H1 (cell line): ENCODE measurements at regions not wholly inside any gene's neighbourhood (a gene's known extent, or its start where the extent isn't known, plus 50 kb on each side); places are given as distances from the start of the nearest gene placed in this dataset.

Experiments used
- CTCF ChIA-PET: fragments of 300-600 bp; sonication (Branson Sonifier 250); formaldehyde crosslinking; loops from one replicate; lab custom pipeline; 2021; ENCODE audit not compliant: partially characterized antibody; lab: Charles Lee
- POLR2A ChIA-PET: fragments of 300-600 bp; sonication (Branson Sonifier 250); formaldehyde crosslinking; loops from one replicate; lab custom pipeline; 2021; ENCODE audit warnings: inconsistent platforms; ENCODE audit not compliant: partially characterized antibody; lab: Charles Lee
- DNase-seq, 2 experiments: peaks; one replicate each; pipeline versions ENCODE4 v3.0.0 to v3.0.0-alpha.2; 2010 to 2022; ENCODE audit warnings: low spot score in 2 of 2, low read depth in 1 of 2, mixed read lengths in 1 of 2
- FAIRE-seq: peaks from 2 replicates; lab custom pipeline; 2011; peaks lifted over from hg19 to GRCh38; lab: Jason Lieb, UNC
- H2AFZ ChIP-seq: 2 replicates; pipeline ENCODE4 v1.8.1; 2012; ENCODE audit warnings: low read length, inconsistent platforms
- H2AK5ac ChIP-seq: 2 replicates; pipeline ENCODE4 v1.6.1; 2013; ENCODE audit warnings: low read depth, low read length
- H2BK120ac ChIP-seq: replicated peaks from 2 replicates; pipeline ENCODE3; 2013; ENCODE audit warnings: low read depth, low read length, inconsistent platforms
- H2BK12ac ChIP-seq: 2 replicates; pipeline ENCODE4 v1.6.1; 2013; ENCODE audit warnings: low read depth, low read length
- H2BK15ac ChIP-seq: 2 replicates; pipeline ENCODE4 v1.6.1; 2013; ENCODE audit warnings: low read length
- H2BK20ac ChIP-seq: 2 replicates; pipeline ENCODE4 v1.6.1; 2013; ENCODE audit warnings: low read length
- H2BK5ac ChIP-seq: 2 replicates; pipeline ENCODE4 v1.6.1; 2013; ENCODE audit warnings: low read depth, low read length
- H3K14ac ChIP-seq: 2 replicates; pipeline ENCODE4 v1.6.1; 2013; ENCODE audit warnings: inconsistent platforms; ENCODE audit not compliant: insufficient read length
- H3K18ac ChIP-seq: 2 replicates; pipeline ENCODE4 v1.6.1; 2013; ENCODE audit warnings: low read length; ENCODE audit errors: extremely low read depth
- H3K23ac ChIP-seq: 2 replicates; pipeline ENCODE4 v1.6.1; 2013; ENCODE audit warnings: inconsistent platforms; ENCODE audit not compliant: insufficient read length
- H3K23me2 ChIP-seq: 2 replicates; pipeline ENCODE4 v1.6.1; 2013; ENCODE audit warnings: low read depth, low read length
- H3K27ac ChIP-seq: 2 replicates; pipeline ENCODE4 v1.6.1; 2011; ENCODE audit warnings: low read depth, low read length, inconsistent platforms
- H3K27me3 ChIP-seq, 4 experiments: replicated peaks in 1 of 4; 1 replicate in 1 of 4; 2 replicates in 3 of 4; pipeline versions ENCODE4 v1.6.1 to v1.8.1; 2011 to 2013; ENCODE audit warnings: low read length in 3 of 4, mild to moderate bottlenecking in 3 of 4, inconsistent platforms in 2 of 4, mixed read lengths in 2 of 4, moderate library complexity in 1 of 4; ENCODE audit not compliant: control insufficient read depth in 3 of 4, insufficient read depth in 3 of 4; ENCODE audit errors: extremely low read depth in 1 of 4
- H3K36me3 ChIP-seq, 4 experiments: 2 replicates each; pipeline versions ENCODE4 v1.6.1 to v1.8.1; 2011 to 2013; ENCODE audit warnings: mild to moderate bottlenecking in 4 of 4, low read length in 3 of 4, moderate library complexity in 2 of 4, control low read depth in 1 of 4, inconsistent platforms in 1 of 4; ENCODE audit not compliant: insufficient read depth in 4 of 4, control insufficient read depth in 2 of 4
- H3K4ac ChIP-seq: replicated peaks from 2 replicates; pipeline ENCODE3; 2013; ENCODE audit warnings: low read length, low read depth, mixed read lengths, inconsistent platforms; ENCODE audit not compliant: insufficient read length
- H3K4me1 ChIP-seq, 4 experiments: replicated peaks in 1 of 4; 1 replicate in 1 of 4; 2 replicates in 3 of 4; pipeline versions ENCODE4 v1.6.1 to v1.8.1; 2011 to 2013; ENCODE audit warnings: low read length in 3 of 4, inconsistent platforms in 2 of 4, mixed read lengths in 1 of 4; ENCODE audit not compliant: insufficient read depth in 4 of 4, control insufficient read depth in 3 of 4
- H3K4me2 ChIP-seq, 2 experiments: 2 replicates each; pipeline versions ENCODE4 v1.6.1 to v1.8.1; 2011 to 2013; ENCODE audit warnings: low read depth in 2 of 2, low read length in 2 of 2, control low read depth in 1 of 2, inconsistent platforms in 1 of 2, mild to moderate bottlenecking in 1 of 2; ENCODE audit not compliant: insufficient read depth in 1 of 2
- H3K4me3 ChIP-seq, 4 experiments: fragments of 200-600, 300-600 bp in 1 of 4; sonication (generic), shearing (Covaris generic), sonication (Bioruptor Twin) in 1 of 4; 2 replicates each; pipeline versions ENCODE4 v1.5.1 to v1.8.1; 2011 to 2016; ENCODE audit warnings: low read length in 4 of 4, low read depth in 3 of 4, control low read depth in 2 of 4, inconsistent platforms in 2 of 4, mild to moderate bottlenecking in 2 of 4, mixed read lengths in 1 of 4, moderate library complexity in 1 of 4; ENCODE audit not compliant: insufficient read depth in 2 of 4; ENCODE audit errors: extremely low read depth in 1 of 4
- H3K56ac ChIP-seq: replicated peaks from 2 replicates; pipeline ENCODE3; 2013; ENCODE audit warnings: low read depth, mild to moderate bottlenecking, mixed read lengths, low read length, inconsistent platforms; ENCODE audit not compliant: insufficient read length
- H3K79me1 ChIP-seq: 2 replicates; pipeline ENCODE4 v1.6.1; 2013; ENCODE audit warnings: low read depth, low read length, control low read depth
- H3K79me2 ChIP-seq, 2 experiments: 2 replicates each; pipeline versions ENCODE4 v1.6.1 to v1.8.1; 2012 to 2013; ENCODE audit warnings: low read length in 2 of 2, mild to moderate bottlenecking in 2 of 2, inconsistent platforms in 1 of 2; ENCODE audit not compliant: insufficient read depth in 2 of 2, control insufficient read depth in 1 of 2
- H3K9ac ChIP-seq, 4 experiments: replicated peaks in 1 of 4; 1 replicate in 1 of 4; 2 replicates in 3 of 4; pipeline versions ENCODE4 v1.6.1 to v1.8.1; 2011 to 2013; ENCODE audit warnings: low read depth in 3 of 4, low read length in 3 of 4, control low read depth in 2 of 4, mild to moderate bottlenecking in 2 of 4, moderate library complexity in 2 of 4, inconsistent platforms in 1 of 4; ENCODE audit errors: extremely low read depth in 1 of 4
- H3K9me3 ChIP-seq, 2 experiments: 2 replicates each; pipeline versions ENCODE4 v1.6.1 to v1.8.1; 2012 to 2013; ENCODE audit warnings: mild to moderate bottlenecking in 2 of 2, moderate library complexity in 2 of 2, control low read depth in 1 of 2, inconsistent platforms in 1 of 2, low read depth in 1 of 2, low read length in 1 of 2, mixed read lengths in 1 of 2; ENCODE audit not compliant: insufficient read depth in 2 of 2
- H4K20me1 ChIP-seq, 2 experiments: replicated peaks in 1 of 2; 2 replicates each; pipeline versions ENCODE3 to v1.8.1; 2011 to 2013; ENCODE audit warnings: inconsistent platforms in 2 of 2, low read length in 2 of 2, mild to moderate bottlenecking in 1 of 2; ENCODE audit not compliant: insufficient read depth in 2 of 2, control insufficient read depth in 1 of 2
- H4K5ac ChIP-seq: 2 replicates; pipeline ENCODE4 v1.6.1; 2013; ENCODE audit warnings: low read length, low read depth, mixed read lengths, inconsistent platforms; ENCODE audit not compliant: insufficient read length
- H4K8ac ChIP-seq: 2 replicates; pipeline ENCODE4 v1.8.0; 2013; ENCODE audit warnings: mild to moderate bottlenecking, moderate library complexity, low read length, inconsistent platforms; ENCODE audit not compliant: insufficient read depth; ENCODE audit errors: extremely low read depth
- H4K91ac ChIP-seq: replicated peaks from 2 replicates; pipeline ENCODE3; 2013; ENCODE audit warnings: low read length, mixed read lengths, inconsistent platforms; ENCODE audit not compliant: insufficient read length
- BACH1 ChIP-seq: IDR thresholded peaks from 2 replicates; pipeline ENCODE4 v1.6.1; 2012; ENCODE audit warnings: low read length, improper control_type of control experiment
- CBX5 ChIP-seq: fragments of 300-800, 300-1000 bp; sonication (generic); IDR thresholded peaks from 2 replicates; pipeline ENCODE4 v1.7.1; 2016; ENCODE audit warnings: antibody characterized with exemption, low read length, low read depth
- CEBPB ChIP-seq: IDR thresholded peaks from 2 replicates; pipeline ENCODE4 v1.6.1; 2012; ENCODE audit warnings: low read depth, low read length
- CTBP2 ChIP-seq: IDR thresholded peaks from 2 replicates; pipeline ENCODE4 v1.7.0; 2011; ENCODE audit warnings: borderline replicate concordance, mild to moderate bottlenecking, moderate library complexity, mixed read lengths, low read length; ENCODE audit not compliant: insufficient read depth, insufficient read length
- EP300 ChIP-seq, 2 experiments: IDR thresholded peaks; 1 replicate in 1 of 2; 2 replicates in 1 of 2; pipeline ENCODE4 v1.6.1; 2011 to 2012; ENCODE audit warnings: low read depth in 2 of 2, low read length in 2 of 2, mild to moderate bottlenecking in 2 of 2, borderline replicate concordance in 1 of 2, inconsistent platforms in 1 of 2, moderate library complexity in 1 of 2
- EZH2 ChIP-seq: fragments of 200-600 bp; sonication (generic); IDR thresholded peaks from 2 replicates; pipeline ENCODE4 v1.7.1; 2012; ENCODE audit warnings: low read depth, mild to moderate bottlenecking, moderate library complexity, low read length, inconsistent platforms; ENCODE audit not compliant: severe bottlenecking
- FOSL1 ChIP-seq: IDR thresholded peaks from 2 replicates; pipeline ENCODE4 v1.6.1; 2011; ENCODE audit warnings: mild to moderate bottlenecking, low read depth, low read length, moderate library complexity; ENCODE audit not compliant: insufficient read depth
- KDM1A ChIP-seq: fragments of 200-600, 300-600 bp; sonication (generic); IDR thresholded peaks from 2 replicates; pipeline ENCODE4 v1.7.1; 2016; ENCODE audit warnings: mild to moderate bottlenecking, low read length, borderline replicate concordance
- RAD21 ChIP-seq, 2 experiments: IDR thresholded peaks in 1 of 2; conservative IDR thresholded peaks in 1 of 2; 2 replicates each; pipeline ENCODE4 v1.6.1; 2011; ENCODE audit warnings: low read depth in 2 of 2, low read length in 2 of 2, improper control_type of control experiment in 1 of 2, inconsistent platforms in 1 of 2, mild to moderate bottlenecking in 1 of 2, moderate library complexity in 1 of 2
- SIN3A ChIP-seq, 2 experiments: IDR thresholded peaks in 1 of 2; conservative IDR thresholded peaks in 1 of 2; 2 replicates each; pipeline ENCODE4 v1.6.1; 2011 to 2012; ENCODE audit warnings: low read length in 2 of 2, improper control_type of control experiment in 1 of 2, low read depth in 1 of 2, mild to moderate bottlenecking in 1 of 2
- SP1 ChIP-seq: IDR thresholded peaks from 2 replicates; pipeline ENCODE4 v1.6.1; 2011; ENCODE audit warnings: low read depth, low read length
- TAF1 ChIP-seq: IDR thresholded peaks from 2 replicates; pipeline ENCODE4 v1.6.1; 2011; ENCODE audit warnings: mild to moderate bottlenecking, low read depth, low read length
- TBP ChIP-seq: IDR thresholded peaks from 2 replicates; pipeline ENCODE4 v1.6.1; 2011; ENCODE audit warnings: low read depth, low read length, improper control_type of control experiment
- WGBS, 2 experiments: shearing (Covaris generic) in 1 of 2; methylation state at CpG; one replicate each; pipeline versions ENCODE4 v1.1.6 to v1.1.7; 2013 to 2015; ENCODE audit warnings: low lambda C conversion rate in 2 of 2, mixed read lengths in 2 of 2, inconsistent platforms in 1 of 2, low coverage in 1 of 2, missing lambda C conversion rate in 1 of 2; ENCODE audit not compliant: insufficient replicate concordance in 2 of 2, insufficient coverage in 1 of 2, insufficient read length in 1 of 2; ENCODE audit errors: extremely low coverage in 1 of 2, missing lambda C conversion rate in 1 of 2; 5-methylcytosine and 5-hydroxymethylcytosine counted together

- no peak overlapping the region for H3K27ac ChIP-seq
- no peaks in the 10 kb centered on the region for H4K20me1 ChIP-seq
- no peak overlapping the region for H3K4ac ChIP-seq
- H3K27me3 ChIP-seq, result no peaks in the 10 kb centered on the region
- H3K79me1 ChIP-seq, result no peaks in the 10 kb centered on the region
- no peak overlapping the region for H2BK15ac ChIP-seq
- H3K36me3 ChIP-seq, result no peaks in the 10 kb centered on the region
- H3K9me3 ChIP-seq, result peaks cover 7 to 11% of the 10 kb centered on the region in 2 experiments
- H4K91ac ChIP-seq, result no peak overlapping the region
- no peak for FAIRE-seq
- no peaks in the 10 kb centered on the region for H3K79me2 ChIP-seq
- H4K5ac ChIP-seq, result no peak overlapping the region
- no peak overlapping the region for H3K4me2 ChIP-seq
- H2AK5ac ChIP-seq, result no peak overlapping the region
- no peaks in the 10 kb centered on the region for H3K23me2 ChIP-seq
- H3K23ac ChIP-seq, result no peak overlapping the region
- H2BK5ac ChIP-seq, result no peak overlapping the region
- no peak overlapping the region for H3K4me3 ChIP-seq
- H2AFZ ChIP-seq, result no peak overlapping the region
- peaks cover 3 to 6% (median 4%) of the 10 kb centered on the region in 4 experiments; a peak in 3 of 7 replicates for H3K4me1 ChIP-seq
- WGBS, 2 experiments, result 86% methylated on average over 7 of the region's 7 CpGs; no CpG with 5 or more reads in 1 of the 2 experiments
- TF ChIP-seq CEBPB (no peak), TBP (no peak), CTBP2 (no peak), KDM1A (no peak), RAD21 (IDR thresholded peaks at IDR 0.05 in 1 of 2, conservative IDR thresholded peaks at IDR 0.05 in 1 of 2; ENCODE audit: low read depth in 2 of 2, low read length in 2 of 2) (no peak), CBX5 (no peak), SP1 (no peak), BACH1 (no peak), EZH2 (no peak), TAF1 (no peak), EP300 (IDR thresholded peaks at IDR 0.05; ENCODE audit: borderline replicate concordance in 1 of 2, low read depth in 2 of 2, low read length in 2 of 2) (no peak), SIN3A (conservative IDR thresholded peaks at IDR 0.05 in 1 of 2, IDR thresholded peaks at IDR 0.05 in 1 of 2; ENCODE audit: low read depth in 1 of 2, low read length in 2 of 2) (no peak), FOSL1 (no peak)
- POLR2A ChIA-PET, result no interaction called here
- H3K9ac ChIP-seq, result no peak overlapping the region
- no peak overlapping the region for H2BK20ac ChIP-seq
- H4K8ac ChIP-seq, result no peak overlapping the region
- no peak overlapping the region for H3K18ac ChIP-seq
- H2BK12ac ChIP-seq, result no peak overlapping the region
- no peak overlapping the region for H3K56ac ChIP-seq
- no peak overlapping the region for H3K14ac ChIP-seq
- CTCF ChIA-PET, result interaction anchor here (0.6 to 1.2 kb wide), 2 partner anchors 11 to 16 kb away, joined by 3 read pairs; no protein-coding TSS in a partner anchor
- DNase-seq, result no peak
- H2BK120ac ChIP-seq, result no peak overlapping the region
Measured at GRCh38 chr13:40098246-40098645, 442.8 kb downstream of the COG6 start.
